ENCODE measurements at regions not wholly inside any gene's neighbourhood (a gene's known extent, or its start where the extent isn't known, plus 50 kb on each side); places are given as distances from the start of the nearest gene placed in this dataset.

DNA sequence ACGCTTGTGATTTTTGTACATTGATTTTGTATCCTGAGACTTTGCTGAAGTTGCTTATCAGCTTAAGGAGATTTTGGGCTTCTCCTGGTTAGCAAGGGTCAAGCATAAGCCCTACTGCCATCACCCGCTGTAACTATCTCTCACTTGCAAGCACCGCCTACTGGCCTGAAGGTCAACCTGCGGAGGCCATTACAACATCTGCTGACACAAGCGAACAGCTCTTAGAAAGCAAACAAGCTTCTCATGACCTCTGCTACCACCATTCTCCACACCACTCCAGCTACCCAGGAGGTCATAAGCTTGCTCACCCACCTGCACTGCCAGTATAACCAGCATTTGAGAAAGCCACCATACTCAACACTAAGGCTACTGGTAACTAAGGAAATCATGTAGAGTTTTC, 288.4 kb upstream of the KIRREL3 start:
- TF ChIP-seq, protein P1, sequence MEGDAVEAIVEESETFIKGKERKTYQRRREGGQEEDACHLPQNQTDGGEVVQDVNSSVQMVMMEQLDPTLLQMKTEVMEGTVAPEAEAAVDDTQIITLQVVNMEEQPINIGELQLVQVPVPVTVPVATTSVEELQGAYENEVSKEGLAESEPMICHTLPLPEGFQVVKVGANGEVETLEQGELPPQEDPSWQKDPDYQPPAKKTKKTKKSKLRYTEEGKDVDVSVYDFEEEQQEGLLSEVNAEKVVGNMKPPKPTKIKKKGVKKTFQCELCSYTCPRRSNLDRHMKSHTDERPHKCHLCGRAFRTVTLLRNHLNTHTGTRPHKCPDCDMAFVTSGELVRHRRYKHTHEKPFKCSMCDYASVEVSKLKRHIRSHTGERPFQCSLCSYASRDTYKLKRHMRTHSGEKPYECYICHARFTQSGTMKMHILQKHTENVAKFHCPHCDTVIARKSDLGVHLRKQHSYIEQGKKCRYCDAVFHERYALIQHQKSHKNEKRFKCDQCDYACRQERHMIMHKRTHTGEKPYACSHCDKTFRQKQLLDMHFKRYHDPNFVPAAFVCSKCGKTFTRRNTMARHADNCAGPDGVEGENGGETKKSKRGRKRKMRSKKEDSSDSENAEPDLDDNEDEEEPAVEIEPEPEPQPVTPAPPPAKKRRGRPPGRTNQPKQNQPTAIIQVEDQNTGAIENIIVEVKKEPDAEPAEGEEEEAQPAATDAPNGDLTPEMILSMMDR (conservative IDR thresholded peaks at IDR 0.05 in 1 of 2, IDR thresholded peaks at IDR 0.05 in 1 of 2; ENCODE audit: extremely low read depth in 1 of 2, insufficient read depth in 1 of 2, low read depth in 1 of 2, low read length in 2 of 2) = no peak
- no peak for TF ChIP-seq EZH2 (IDR thresholded peaks at IDR 0.05; ENCODE audit: borderline replicate concordance, low read length)
